ENCODE measurements at regions not wholly inside any gene's neighbourhood (a gene's known extent, or its start where the extent isn't known, plus 50 kb on each side); places are given as distances from the start of the nearest gene placed in this dataset.
"Not testable (repeated sequence)": the region's sequence is repeated elsewhere in the genome, so short reads cannot be mapped to it uniquely, and the experiment has no call there.

- no peak for DNase-seq
Observed at GRCh38 chr16:35752773-35753558, 2293.6 kb downstream of the TP53TG3F start.

GRCh38 chr16:35753559-35754390 lies 2294.4 kb downstream of the TP53TG3F start:
- DNase-seq = no peak

- DNase-seq = no peak
Observed at GRCh38 chr16:35754391-35755369, 2295.3 kb downstream of the TP53TG3F start.

- DNase-seq = no peak
Observed at GRCh38 chr16:35788381-35788780, 2329.0 kb downstream of the TP53TG3F start.

GRCh38 chr16:35792516-35793285 lies 2333.3 kb downstream of the TP53TG3F start:
- no peak for DNase-seq

GRCh38 chr16:35793601-35794000 lies 2334.2 kb downstream of the TP53TG3F start:
- no peak for DNase-seq

- DNase-seq = no peak
Observed at GRCh38 chr16:35794896-35795295, 2335.5 kb downstream of the TP53TG3F start.

GRCh38 chr16:35795361-35796029 lies 2336.1 kb downstream of the TP53TG3F start:
- DNase-seq = no peak

GRCh38 chr16:35797811-35798210 lies 2338.4 kb downstream of the TP53TG3F start:
- DNase-seq = no peak

- DNase-seq = no peak
Observed at GRCh38 chr16:35798885-35799426, 2339.5 kb downstream of the TP53TG3F start.

GRCh38 chr16:35804465-35804864 lies 2345.1 kb downstream of the TP53TG3F start:
- not testable (repeated sequence) for DNase-seq

- DNase-seq = no peak
Observed at GRCh38 chr16:35823342-35823741, 2363.9 kb downstream of the TP53TG3F start.

- no peak for DNase-seq
Observed at GRCh38 chr16:35841632-35842031, 2382.2 kb downstream of the TP53TG3F start.

GRCh38 chr16:35862242-35862641 lies 2402.8 kb downstream of the TP53TG3F start:
- no peak for DNase-seq

GRCh38 chr16:35868630-35869029 lies 2409.2 kb downstream of the TP53TG3F start:
- no peak for DNase-seq

- no peak for DNase-seq
Observed at GRCh38 chr16:35873472-35873871, 2414.1 kb downstream of the TP53TG3F start.

- no peak for DNase-seq
Observed at GRCh38 chr16:35881654-35882053, 2422.2 kb downstream of the TP53TG3F start.

- no peak for DNase-seq
Observed at GRCh38 chr16:35906440-35906839, 2447.0 kb downstream of the TP53TG3F start.

- no peak for DNase-seq
Observed at GRCh38 chr16:35908152-35908551, 2448.7 kb downstream of the TP53TG3F start.

GRCh38 chr16:35908942-35909341 lies 2449.5 kb downstream of the TP53TG3F start:
- no peak for DNase-seq

All from fibroblast of skin of back (primary cell).